Omental fat pad (tissue), 3 donors: ENCODE measurements at regions not wholly inside any gene's neighbourhood (a gene's known extent, or its start where the extent isn't known, plus 50 kb on each side); places are given as distances from the start of the nearest gene placed in this dataset.

Experiments used
- ATAC-seq: fragments of 150-250 bp; one replicate; pipeline ENCODE4 v1.9.1; 2016; ENCODE audit warnings: mild to moderate bottlenecking, moderate library complexity; ENCODE audit not compliant: low FRiP score
- DNase-seq: peaks from one replicate; pipeline ENCODE4 v3.0.0-alpha.2; 2019; ENCODE audit warnings: low spot score
- CTCF ChIP-seq, 3 donors: fragments of 450-650 bp; IDR thresholded peaks; one replicate each; pipeline ENCODE4 v1.5.1; 2016 to 2017; ENCODE audit warnings: antibody characterized with exemption in 3 of 3, mild to moderate bottlenecking in 3 of 3, moderate library complexity in 2 of 3

DNA sequence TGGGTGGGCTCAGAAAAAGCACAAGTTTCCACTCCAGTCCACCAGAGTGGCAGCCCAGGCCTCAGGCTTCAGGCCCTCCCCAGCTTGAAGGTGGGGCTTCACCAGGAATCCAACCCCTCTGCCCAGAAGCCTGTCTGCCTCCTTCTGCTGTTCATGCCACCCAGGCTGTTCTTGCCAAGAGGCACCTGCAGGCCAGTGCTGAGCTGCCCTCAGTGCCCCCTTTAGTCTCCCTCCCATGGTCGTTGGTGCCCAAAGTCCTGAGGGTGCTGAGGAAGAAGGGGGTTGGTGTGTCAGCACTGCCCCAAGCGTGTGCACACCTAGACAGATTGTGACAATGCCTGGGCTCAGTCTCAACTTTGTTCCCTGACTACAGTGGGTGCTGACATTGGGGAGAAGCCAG is 475.3 kb downstream of the EPHA5 start:
- no peak for DNase-seq
- peak; percentile 44 for ATAC-seq
- no peak for TF ChIP-seq CTCF (IDR thresholded peaks at IDR 0.05)

DNA sequence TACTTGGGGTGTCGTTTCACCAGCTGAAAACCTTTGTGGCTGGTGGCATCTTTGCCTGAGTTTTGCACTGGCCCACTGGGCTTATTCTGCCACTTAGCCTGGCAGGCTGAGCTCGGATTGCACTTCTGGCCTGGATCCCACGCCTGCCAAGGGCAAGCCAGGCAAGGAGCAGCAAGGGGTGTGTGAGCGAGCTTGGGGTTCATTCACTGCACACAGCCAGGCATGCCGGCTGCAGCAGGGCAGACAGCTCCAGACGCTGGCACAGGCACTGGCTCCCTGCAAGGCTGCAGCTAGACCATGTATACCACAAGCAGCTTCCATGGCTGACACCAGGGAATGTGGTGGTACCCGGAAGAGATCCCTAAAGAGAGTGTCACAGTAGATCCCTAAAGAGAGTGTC is 476.3 kb downstream of the EPHA5 start:
- no peak for ATAC-seq
- DNase-seq, result no peak
- TF ChIP-seq CTCF (IDR thresholded peaks at IDR 0.05), result no peak

DNA sequence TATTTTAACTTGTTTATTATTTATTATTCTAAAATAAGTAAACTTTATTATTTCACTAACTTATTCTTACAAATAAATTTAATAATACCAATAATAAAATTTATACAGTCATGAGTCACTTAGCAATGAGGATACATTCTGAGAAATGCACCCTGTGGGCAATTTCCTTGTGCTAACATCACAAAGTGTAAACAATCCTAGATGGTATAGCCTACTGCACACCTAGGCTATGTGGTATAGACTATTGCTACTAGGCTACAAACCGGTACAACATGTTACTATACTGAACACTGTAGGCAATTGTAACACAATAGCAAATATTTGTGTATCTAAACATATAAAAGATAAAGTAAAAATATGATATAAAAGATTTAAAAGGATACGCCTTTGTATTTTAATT is 479.5 kb downstream of the EPHA5 start:
- DNase-seq (no peak), ATAC-seq (no peak)

DNA sequence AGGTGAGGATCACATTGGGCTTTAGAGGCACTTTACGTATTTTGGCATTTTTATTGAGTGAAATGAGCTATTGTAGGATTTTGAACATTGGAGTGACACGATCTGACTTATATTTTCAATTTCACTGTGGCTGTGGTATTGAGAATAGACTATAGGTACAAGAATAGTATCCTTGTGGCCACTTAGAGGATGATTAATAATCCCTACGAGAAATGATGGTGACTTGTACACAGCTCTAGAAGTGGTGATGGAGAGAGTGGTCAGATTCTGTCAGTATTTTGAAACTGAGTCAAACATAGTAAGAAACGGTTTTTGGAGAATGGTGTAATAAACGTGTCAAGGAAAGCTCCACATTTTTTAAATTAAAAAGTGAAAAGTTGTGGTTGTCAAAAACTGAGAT is 494.7 kb downstream of the EPHA5 start:
- TF ChIP-seq CTCF (IDR thresholded peaks at IDR 0.05), result no peak
- no peak for ATAC-seq
- no peak for DNase-seq

More for the DNA sequence above, 479.5 kb downstream of the EPHA5 start:
- no peak for TF ChIP-seq CTCF (IDR thresholded peaks at IDR 0.05)

- ATAC-seq, result no peak
- no peak for TF ChIP-seq CTCF (IDR thresholded peaks at IDR 0.05)
- no peak for DNase-seq
Observed at GRCh38 chr4:65170768-65171514, 499.3 kb downstream of the EPHA5 start.

- no peak for TF ChIP-seq CTCF (IDR thresholded peaks at IDR 0.05)
- DNase-seq (no peak), ATAC-seq (no peak)
Observed at GRCh38 chr4:65167719-65168118, 502.6 kb downstream of the EPHA5 start.

GRCh38 chr4:65152205-65152604 is 518.1 kb downstream of the EPHA5 start:
- DNase-seq, result no peak
- ATAC-seq, result no peak
- TF ChIP-seq CTCF (IDR thresholded peaks at IDR 0.05), result no peak
